ENCODE measurements at regions not wholly inside any gene's neighbourhood (a gene's known extent, or its start where the extent isn't known, plus 50 kb on each side); places are given as distances from the start of the nearest gene placed in this dataset.
"Not testable (repeated sequence)": the region's sequence is repeated elsewhere in the genome, so short reads cannot be mapped to it uniquely, and the experiment has no call there.

- not testable (repeated sequence) for TF ChIP-seq CTCF, POLR2A (IDR thresholded peaks at IDR 0.05)
Observed at GRCh38 chr20:30007496-30007895, 1250.0 kb upstream of the DEFB115 start.

Measured in body of pancreas (tissue), 4 donors.